Renal cortex interstitium (tissue), 11 donors: ENCODE measurements at regions not wholly inside any gene's neighbourhood (a gene's known extent, or its start where the extent isn't known, plus 50 kb on each side); places are given as distances from the start of the nearest gene placed in this dataset.
A peak's percentile ranks its signal among the peaks of the same experiment; 100 is the strongest.
"Not testable (repeated sequence)": the region's sequence is repeated elsewhere in the genome, so short reads cannot be mapped to it uniquely, and the experiment has no call there.

Experiments
- DNase-seq, 11 donors: peaks; one replicate each; pipeline ENCODE4 v3.0.0-alpha.2; 2013; ENCODE audit warnings: low read depth in 9 of 11, low spot score in 4 of 11; ENCODE audit errors: extremely low read depth in 1 of 11

GRCh38 chr11:33976495-33977199, 74.9 kb upstream of the CAPRIN1 start:
- DNase-seq = peak in 10 of 11 donors; percentile 33 to 81 (median 53)

DNA sequence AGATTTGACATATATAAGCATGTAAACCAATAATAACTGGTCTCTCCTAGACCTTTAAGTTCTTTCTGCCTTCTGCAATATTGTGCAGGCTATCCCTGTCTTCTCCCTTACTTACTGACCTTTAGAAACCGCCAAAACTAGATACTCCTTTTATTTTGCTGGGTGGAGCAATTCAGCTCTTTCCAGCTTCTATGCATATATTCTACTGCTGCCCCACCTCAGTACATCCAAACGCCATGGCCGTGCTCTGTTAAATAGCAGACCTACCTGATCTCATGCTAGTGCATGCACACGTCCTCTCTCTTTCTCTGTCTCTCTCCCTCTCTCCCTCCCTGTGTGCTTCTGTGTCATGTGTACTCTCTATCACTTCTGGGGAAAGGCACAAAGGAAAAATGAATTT, 76.7 kb upstream of the CAPRIN1 start:
- no peak for DNase-seq

DNA sequence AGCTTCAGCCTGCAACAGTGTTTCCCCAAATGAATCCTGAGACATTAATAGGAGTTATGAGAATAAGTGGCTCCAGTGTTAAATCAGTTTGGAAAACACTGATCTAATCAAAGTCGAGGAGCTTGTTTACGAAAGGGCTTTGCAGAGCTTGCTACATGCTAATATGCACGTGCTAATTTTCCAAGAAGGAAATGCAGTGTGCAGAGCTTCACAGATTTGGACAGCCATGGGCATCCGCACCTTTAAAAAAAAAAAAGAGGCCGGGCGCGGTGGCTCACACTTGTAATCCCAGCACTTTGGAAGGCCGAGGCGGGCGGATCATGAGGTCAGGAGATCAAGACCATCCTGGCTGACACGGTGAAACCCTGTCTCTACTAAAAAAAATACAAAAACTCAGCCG, 79.7 kb upstream of the LMO2 start:
- DNase-seq = not testable (repeated sequence)

- peak in 9 of 11 donors; percentile 31 to 63 (median 49) for DNase-seq
Observed at GRCh38 chr11:33970984-33971466, 79.1 kb upstream of the LMO2 start.

DNA sequence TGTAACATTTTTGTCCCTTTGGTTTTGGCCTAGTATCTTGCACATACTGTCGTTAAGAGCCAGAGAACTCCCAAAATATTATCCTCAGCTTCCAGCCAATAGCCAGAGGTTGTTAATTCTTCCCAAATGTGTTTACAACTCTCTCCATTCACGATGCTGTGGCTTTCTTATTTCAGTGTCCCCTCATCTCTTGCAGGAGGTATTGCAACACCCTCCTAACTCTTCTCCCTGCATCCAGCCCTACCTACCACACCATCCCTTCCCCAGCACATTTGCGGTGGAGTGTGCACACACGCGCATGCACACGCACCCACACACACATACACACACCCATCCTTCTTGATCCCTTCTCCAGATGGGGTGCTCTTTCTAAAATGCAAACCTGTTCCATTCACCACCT, 75.6 kb upstream of the LMO2 start:
- DNase-seq = no peak

- no peak for DNase-seq
Observed at GRCh38 chr11:33965032-33965431, 73.2 kb upstream of the LMO2 start.

- DNase-seq = no peak
Observed at GRCh38 chr11:33959855-33960400, 68.1 kb upstream of the LMO2 start.

DNA sequence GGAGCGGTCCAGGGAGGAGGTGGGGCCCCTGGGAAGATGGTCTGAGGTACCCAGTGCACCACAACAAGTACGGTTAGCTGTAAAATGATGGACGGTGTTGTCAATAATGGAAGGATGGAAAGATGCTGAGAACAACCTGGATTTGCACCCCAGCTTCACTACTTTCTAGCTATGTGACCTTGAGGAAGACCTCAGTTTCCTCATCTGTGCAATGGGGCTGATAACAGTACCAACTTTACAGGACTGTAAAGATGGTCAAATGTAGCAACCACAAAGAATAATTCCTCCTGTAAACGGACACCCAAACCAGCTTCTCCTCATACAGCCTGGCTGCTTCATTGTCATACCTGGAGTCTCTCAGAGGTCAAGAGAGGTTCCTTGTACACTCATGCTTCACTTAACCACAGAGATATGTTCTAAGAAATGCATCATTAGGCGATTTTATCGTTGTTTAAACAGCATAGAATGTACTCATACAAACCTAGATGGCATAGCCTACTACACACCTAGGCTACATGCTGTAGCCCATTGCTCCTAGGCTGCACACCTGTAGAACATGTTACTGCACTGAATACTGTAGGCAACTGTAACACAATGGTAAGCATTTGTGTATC, 65.5 kb upstream of the LMO2 start:
- DNase-seq = no peak

GRCh38 chr11:33956611-33957010, 64.7 kb upstream of the LMO2 start:
- DNase-seq = no peak

GRCh38 chr11:33953289-33953688, 61.4 kb upstream of the LMO2 start:
- no peak for DNase-seq

- no peak for DNase-seq
Observed at GRCh38 chr11:33952805-33953204, 60.9 kb upstream of the LMO2 start.

- DNase-seq = no peak
Observed at GRCh38 chr11:33949252-33949913, 57.5 kb upstream of the LMO2 start.

DNA sequence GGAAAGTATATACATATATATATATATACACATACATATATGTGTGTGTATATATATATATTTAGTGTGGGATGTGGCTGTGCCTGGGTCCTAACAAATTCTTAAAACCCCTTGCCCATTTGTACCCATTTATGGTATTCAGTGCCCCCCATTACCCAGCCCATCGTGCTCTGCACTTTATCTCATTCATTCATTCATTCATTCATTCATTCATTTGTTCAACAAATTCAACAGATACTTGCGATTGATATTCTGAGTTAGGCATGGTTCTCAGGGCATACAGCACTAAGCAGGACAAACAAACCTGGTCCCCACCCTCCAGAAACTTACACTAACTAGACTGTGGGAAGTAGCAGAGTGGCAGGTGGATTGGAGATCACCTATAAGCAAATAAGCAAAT, 56.6 kb upstream of the LMO2 start:
- no peak for DNase-seq

DNA sequence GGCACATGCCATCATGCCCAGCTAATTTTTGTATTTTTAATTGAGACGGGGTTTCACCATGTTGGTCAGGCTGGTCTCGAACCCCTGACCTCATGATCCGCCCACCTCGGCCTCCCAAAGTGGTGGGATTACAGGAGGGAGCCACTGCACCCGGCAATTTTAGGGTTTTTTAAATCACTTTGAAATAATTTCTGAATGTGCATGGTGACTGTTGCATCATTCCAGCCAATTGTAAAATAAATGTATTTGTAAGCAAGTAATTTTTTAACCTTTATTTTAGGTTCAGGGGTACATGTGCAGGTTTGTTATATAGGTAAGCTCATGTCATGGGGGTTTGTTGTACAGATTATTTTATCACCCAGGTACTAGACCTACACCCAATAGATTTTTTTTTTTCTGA, 56.0 kb upstream of the LMO2 start:
- DNase-seq = not testable (repeated sequence)

GRCh38 chr11:33946930-33947329, 55.1 kb upstream of the LMO2 start:
- no peak for DNase-seq

DNA sequence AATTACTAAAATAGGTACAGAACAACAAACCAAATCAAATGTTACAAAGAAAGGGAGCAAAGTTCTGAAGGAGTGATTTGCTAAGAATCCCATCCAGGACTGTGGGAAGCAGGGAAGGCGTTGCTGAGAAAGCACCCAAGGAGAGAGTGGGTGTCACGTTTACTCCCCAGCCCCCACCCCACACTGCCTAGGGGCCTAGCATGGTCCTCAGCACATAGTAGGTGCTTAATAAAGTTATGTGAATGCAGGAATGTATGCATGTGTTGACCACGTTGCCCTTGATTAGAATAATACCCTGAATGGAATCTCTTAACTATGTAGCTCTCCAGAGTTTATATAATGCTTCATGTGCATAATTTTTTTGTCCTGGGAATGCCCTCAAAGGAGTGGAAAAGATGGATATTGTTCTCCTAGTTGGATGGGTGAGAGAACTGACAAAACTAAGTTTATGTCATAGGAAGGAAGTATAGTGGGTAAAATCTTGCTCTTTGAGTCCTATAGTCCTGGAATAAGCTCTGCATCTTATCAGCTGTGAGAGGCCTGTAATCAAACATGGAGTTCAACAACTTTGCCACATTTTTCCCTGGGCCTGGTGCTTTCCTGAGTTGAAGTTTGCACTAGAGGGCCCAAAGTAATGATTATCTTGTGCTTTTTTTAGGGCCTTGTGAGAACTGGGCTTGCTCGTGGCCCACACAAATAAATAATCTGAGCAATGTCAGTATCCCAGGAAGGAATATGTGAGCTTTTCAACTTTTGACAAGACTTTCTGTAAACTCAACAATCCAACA, 53.8 kb upstream of the LMO2 start:
- no peak for DNase-seq

DNA sequence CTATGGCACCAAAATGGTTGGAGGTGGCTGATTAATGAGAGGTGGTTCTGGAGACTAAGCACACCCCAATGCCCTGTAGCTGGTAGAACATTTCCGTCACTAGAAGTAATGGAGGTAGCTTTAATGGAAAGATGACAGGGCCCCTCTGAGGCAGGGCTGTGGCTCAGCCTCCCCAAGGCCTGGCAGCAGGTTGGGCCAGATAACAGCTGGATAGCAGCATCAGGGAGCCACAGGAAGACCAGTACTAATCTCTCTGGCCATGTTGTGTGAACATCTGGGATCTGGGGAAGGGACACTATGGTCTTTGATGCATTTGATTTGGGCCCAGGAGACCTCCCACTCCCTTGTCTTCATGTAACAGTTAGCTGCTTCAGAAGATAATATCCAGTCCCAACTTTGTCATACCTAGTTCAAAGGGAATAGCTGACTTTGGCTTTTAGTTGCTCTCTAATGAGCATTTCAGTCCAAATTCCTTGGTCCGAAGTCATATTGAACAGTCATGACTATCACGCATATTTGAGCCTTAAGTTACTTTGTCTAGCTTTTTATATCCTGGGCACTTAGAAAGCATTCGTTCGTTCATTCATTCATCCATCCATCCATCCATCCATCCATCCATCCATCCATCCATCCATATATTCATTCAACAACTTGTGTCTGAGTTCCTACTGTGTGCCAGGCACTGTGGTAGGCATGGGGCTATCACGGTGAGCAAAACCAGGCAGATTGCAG, 53.0 kb upstream of the LMO2 start:
- DNase-seq = no peak

DNA sequence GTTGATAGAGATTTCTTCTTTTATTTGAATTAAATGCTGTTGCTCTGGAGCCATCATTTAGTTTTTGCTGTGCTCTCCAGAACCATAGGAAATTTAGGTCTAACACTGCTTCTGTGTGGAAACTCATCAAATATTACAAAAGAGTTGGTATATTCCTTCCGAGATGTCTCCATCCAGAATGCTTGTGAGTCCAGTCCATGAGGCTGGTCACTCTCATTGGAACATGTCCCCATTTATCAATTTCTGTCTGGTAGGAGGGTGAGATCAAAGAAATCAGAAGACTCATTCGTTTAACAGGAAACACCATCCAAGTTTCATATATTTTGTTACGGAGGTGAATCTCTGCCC, 52.4 kb upstream of the LMO2 start:
- DNase-seq = no peak

GRCh38 chr11:33942954-33943353, 51.1 kb upstream of the LMO2 start:
- DNase-seq = no peak
